ENCODE measurements at regions not wholly inside any gene's neighbourhood (a gene's known extent, or its start where the extent isn't known, plus 50 kb on each side); places are given as distances from the start of the nearest gene placed in this dataset.

GRCh38 chr1:219993554-219994433 lies 52.5 kb downstream of the EPRS1 start:
- no peak for DNase-seq

GRCh38 chr1:219991919-219992318 lies 54.4 kb downstream of the EPRS1 start:
- DNase-seq: no peak

- DNase-seq: no peak
Observed at GRCh38 chr1:219991511-219991810, 54.8 kb downstream of the EPRS1 start.

- DNase-seq: peak; percentile 16
Observed at GRCh38 chr1:219990782-219991510, 55.4 kb downstream of the EPRS1 start.

- no peak for DNase-seq
Observed at GRCh38 chr1:219989766-219990165, 56.5 kb downstream of the EPRS1 start.

- no peak for DNase-seq
Observed at GRCh38 chr1:219988818-219989217, 57.5 kb downstream of the EPRS1 start.

GRCh38 chr1:219988387-219988786 lies 57.9 kb downstream of the EPRS1 start:
- no peak for DNase-seq

- no peak for DNase-seq
Observed at GRCh38 chr1:219987325-219987724, 59.0 kb upstream of the SLC30A10 start.

GRCh38 chr1:219985169-219985568 lies 56.8 kb upstream of the SLC30A10 start:
- DNase-seq: no peak
